GM12878 (cell line): ENCODE measurements at regions not wholly inside any gene's neighbourhood (a gene's known extent, or its start where the extent isn't known, plus 50 kb on each side); places are given as distances from the start of the nearest gene placed in this dataset.

Source experiments
- ETV6 ChIP-seq, 2 experiments: fragments of 450-650 bp in 1 of 2; IDR thresholded peaks in 1 of 2; conservative IDR thresholded peaks in 1 of 2; 2 replicates each; pipeline ENCODE4 v1.6.1; 2014; ENCODE audit warnings: antibody characterized with exemption in 1 of 2, borderline replicate concordance in 1 of 2, low read depth in 1 of 2, mild to moderate bottlenecking in 1 of 2, moderate library complexity in 1 of 2
- IRF4 ChIP-seq: IDR thresholded peaks from 2 replicates; pipeline ENCODE4 v1.6.1; 2011; ENCODE audit warnings: low read depth, low read length
- LARP7 ChIP-seq: fragments of 450-650 bp; IDR thresholded peaks from 2 replicates; pipeline ENCODE4 v1.6.1; 2017; ENCODE audit warnings: mild to moderate bottlenecking
- NR2F1 ChIP-seq: fragments of 450-650 bp; conservative IDR thresholded peaks from 2 replicates; pipeline ENCODE4 v1.6.1; 2017; ENCODE audit warnings: mild to moderate bottlenecking
- SIN3A ChIP-seq: IDR thresholded peaks from 2 replicates; pipeline ENCODE4 v1.6.1; 2012; ENCODE audit warnings: low read depth, low read length, improper control_type of control experiment
- YBX1 ChIP-seq: fragments of 450-650 bp; IDR thresholded peaks from 2 replicates; pipeline ENCODE4 v1.6.1; 2016; ENCODE audit warnings: antibody characterized with exemption
- ZNF592 ChIP-seq: fragments of 450-650 bp; IDR thresholded peaks from 2 replicates; pipeline ENCODE4 v1.6.1; 2017; ENCODE audit warnings: mild to moderate bottlenecking, moderate library complexity

GRCh38 chr5:2009986-2010914, 127.5 kb upstream of the IRX4 start (continued):
- TF ChIP-seq ZNF592: no peak
- TF ChIP-seq NR2F1: no peak
- TF ChIP-seq SIN3A: no peak
- no peak for TF ChIP-seq ETV6 (conservative IDR thresholded peaks at IDR 0.05 in 1 of 2, IDR thresholded peaks at IDR 0.05 in 1 of 2; ENCODE audit: borderline replicate concordance in 1 of 2, low read depth in 1 of 2)
- no peak for TF ChIP-seq IRF4
- TF ChIP-seq YBX1: no peak
- no peak for TF ChIP-seq LARP7
- TF ChIP-seq, all 136 proteins: peak for 0
